WI38 (cell line): ENCODE measurements at regions not wholly inside any gene's neighbourhood (a gene's known extent, or its start where the extent isn't known, plus 50 kb on each side); places are given as distances from the start of the nearest gene placed in this dataset.
"Not testable (repeated sequence)": the region's sequence is repeated elsewhere in the genome, so short reads cannot be mapped to it uniquely, and the experiment has no call there.

Source experiments
- H3K4me3 ChIP-seq: 2 replicates; pipeline ENCODE4 v1.5.1; 2011; ENCODE audit warnings: low read depth, mild to moderate bottlenecking, control low read depth, low read length
- TF ChIP-seq, protein P1 (sequence below): IDR thresholded peaks from 2 replicates; pipeline ENCODE4 v1.5.1; 2012; ENCODE audit warnings: low read depth, mild to moderate bottlenecking, control low read depth, low read length

DNA sequence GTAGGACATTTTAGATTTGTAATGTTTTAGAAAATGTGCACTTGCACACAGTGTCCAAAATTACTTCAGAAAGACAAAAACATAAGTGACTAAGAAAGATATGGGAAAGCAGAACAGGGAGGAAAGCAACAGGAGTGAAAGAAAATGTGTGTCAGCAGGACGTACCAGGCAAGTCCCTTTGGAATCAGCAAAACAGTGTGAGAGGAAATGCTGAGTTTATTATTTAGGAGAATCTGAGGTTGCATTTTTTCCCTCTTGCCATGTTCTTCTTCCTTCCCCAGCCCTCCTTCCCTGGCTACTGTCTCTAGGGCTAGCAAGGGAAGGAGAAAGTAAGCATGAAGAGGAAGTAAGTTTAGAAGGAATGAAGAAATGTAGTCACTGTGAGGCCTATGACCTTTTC lies 67.7 kb upstream of the CD163 start:
- no peak overlapping the region for H3K4me3 ChIP-seq
- TF ChIP-seq, protein P1, sequence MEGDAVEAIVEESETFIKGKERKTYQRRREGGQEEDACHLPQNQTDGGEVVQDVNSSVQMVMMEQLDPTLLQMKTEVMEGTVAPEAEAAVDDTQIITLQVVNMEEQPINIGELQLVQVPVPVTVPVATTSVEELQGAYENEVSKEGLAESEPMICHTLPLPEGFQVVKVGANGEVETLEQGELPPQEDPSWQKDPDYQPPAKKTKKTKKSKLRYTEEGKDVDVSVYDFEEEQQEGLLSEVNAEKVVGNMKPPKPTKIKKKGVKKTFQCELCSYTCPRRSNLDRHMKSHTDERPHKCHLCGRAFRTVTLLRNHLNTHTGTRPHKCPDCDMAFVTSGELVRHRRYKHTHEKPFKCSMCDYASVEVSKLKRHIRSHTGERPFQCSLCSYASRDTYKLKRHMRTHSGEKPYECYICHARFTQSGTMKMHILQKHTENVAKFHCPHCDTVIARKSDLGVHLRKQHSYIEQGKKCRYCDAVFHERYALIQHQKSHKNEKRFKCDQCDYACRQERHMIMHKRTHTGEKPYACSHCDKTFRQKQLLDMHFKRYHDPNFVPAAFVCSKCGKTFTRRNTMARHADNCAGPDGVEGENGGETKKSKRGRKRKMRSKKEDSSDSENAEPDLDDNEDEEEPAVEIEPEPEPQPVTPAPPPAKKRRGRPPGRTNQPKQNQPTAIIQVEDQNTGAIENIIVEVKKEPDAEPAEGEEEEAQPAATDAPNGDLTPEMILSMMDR: no peak

DNA sequence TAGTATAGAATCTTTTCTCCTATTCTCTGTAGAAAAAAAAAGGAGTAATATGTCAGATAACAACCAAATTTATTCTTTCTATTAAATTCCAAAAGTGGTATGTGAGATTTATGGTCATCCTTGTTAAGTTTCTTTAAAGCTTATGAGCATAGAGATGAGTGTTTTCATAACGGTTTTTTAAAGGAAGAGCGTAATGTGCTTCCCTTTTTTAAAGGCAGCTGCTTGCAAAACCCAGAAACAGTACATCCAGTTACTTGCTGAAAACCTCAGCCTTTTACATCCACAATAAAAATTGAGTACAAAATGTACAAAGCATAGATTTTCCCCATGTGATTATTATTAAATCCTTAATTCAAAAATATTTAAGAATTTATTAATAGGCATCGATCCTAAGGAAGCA lies 53.6 kb upstream of the CD163 start:
- TF ChIP-seq, protein P1: no peak
- H3K4me3 ChIP-seq: no peak overlapping the region

DNA sequence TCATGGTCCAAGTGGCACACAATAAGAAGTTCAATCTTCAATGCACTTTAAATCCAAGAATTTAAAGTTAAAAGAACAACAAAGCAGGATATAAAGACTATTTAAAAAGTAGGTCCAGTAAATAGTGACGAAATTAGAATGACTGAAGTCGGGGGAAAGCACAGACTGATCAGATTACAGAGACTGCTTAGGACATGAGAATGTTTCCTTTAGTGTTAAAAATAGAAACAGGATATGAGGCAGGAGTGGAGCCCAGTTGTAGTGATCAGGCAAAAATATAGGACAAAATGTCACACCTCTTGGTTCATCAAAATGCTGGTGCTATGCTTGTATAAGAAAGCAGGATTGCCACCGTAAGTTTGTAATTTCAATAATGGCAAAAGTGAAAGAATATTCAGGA lies 52.2 kb upstream of the CD163 start:
- TF ChIP-seq, protein P1: no peak

DNA sequence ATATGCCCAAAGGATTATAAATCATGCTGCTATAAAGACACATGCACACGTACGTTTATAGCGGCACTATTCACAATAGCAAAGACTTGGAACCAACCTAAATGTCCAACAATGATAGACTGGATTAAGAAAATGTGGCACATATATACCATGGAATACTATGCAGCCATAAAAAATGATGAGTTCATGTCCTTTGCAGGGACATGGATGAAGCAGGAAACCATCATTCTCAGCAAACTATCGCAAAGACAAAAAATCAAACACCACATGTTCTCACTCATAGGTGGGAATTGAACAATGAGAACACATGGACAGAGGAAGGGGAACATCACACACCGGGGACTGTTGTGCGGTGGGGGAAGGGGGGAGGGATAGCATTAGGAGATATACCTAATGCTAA lies 51.3 kb upstream of the CD163 start:
- not testable (repeated sequence) for H3K4me3 ChIP-seq

More for the DNA sequence above, 52.2 kb upstream of the CD163 start:
- no peak overlapping the region for H3K4me3 ChIP-seq
